Osteocyte (in vitro differentiated cells): ENCODE measurements at regions not wholly inside any gene's neighbourhood (a gene's known extent, or its start where the extent isn't known, plus 50 kb on each side); places are given as distances from the start of the nearest gene placed in this dataset.

ENCODE experiments used
- DNase-seq: peaks from one replicate; pipeline ENCODE4 v3.0.0; 2021; ENCODE audit warnings: mixed read lengths; ENCODE audit not compliant: unreplicated experiment; ENCODE audit errors: extremely low spot score
- H3K27ac Mint-ChIP-seq: one replicate; pipeline ENCODE4 v1.8.0; 2021; ENCODE audit warnings: mild to moderate bottlenecking, mixed read lengths; ENCODE audit not compliant: unreplicated experiment
- H3K27me3 Mint-ChIP-seq: one replicate; pipeline ENCODE4 v1.8.0; 2021; ENCODE audit warnings: mixed read lengths; ENCODE audit not compliant: unreplicated experiment
- H3K36me3 Mint-ChIP-seq: one replicate; pipeline ENCODE4 v1.8.0; 2021; ENCODE audit warnings: mixed read lengths; ENCODE audit not compliant: unreplicated experiment
- H3K4me1 Mint-ChIP-seq: one replicate; pipeline ENCODE4 v1.8.0; 2021; ENCODE audit warnings: mixed read lengths; ENCODE audit not compliant: unreplicated experiment
- H3K4me3 Mint-ChIP-seq: one replicate; pipeline ENCODE4 v1.8.0; 2021; ENCODE audit warnings: mild to moderate bottlenecking, moderate library complexity, mixed read lengths; ENCODE audit not compliant: unreplicated experiment
- H3K9me3 Mint-ChIP-seq: one replicate; pipeline ENCODE4 v1.8.0; 2021; ENCODE audit warnings: mixed read lengths; ENCODE audit not compliant: unreplicated experiment
- CTCF ChIP-seq: fragments of 200-600 bp; sonication (generic); IDR thresholded peaks from 2 replicates; pipeline ENCODE4 v1.5.0; 2021; ENCODE audit warnings: antibody characterized with exemption, mild to moderate bottlenecking, moderate library complexity

- TF ChIP-seq CTCF, result no peak
- Mint-ChIP-seq H3K9me3 (no peaks in the 10 kb centered on the region), H3K27ac (no peak overlapping the region), H3K4me1 (peaks cover 11% of the 10 kb centered on the region), H3K36me3 (no peaks in the 10 kb centered on the region), H3K27me3 (no peaks in the 10 kb centered on the region), H3K4me3 (no peak overlapping the region)
- DNase-seq, result no peak
Measured at GRCh38 chr10:86597306-86597705, 57.0 kb upstream of the OPN4 start.

GRCh38 chr10:86598151-86598550 is 56.2 kb upstream of the OPN4 start:
- Mint-ChIP-seq H3K36me3 (no peaks in the 10 kb centered on the region), H3K27me3 (no peaks in the 10 kb centered on the region), H3K4me3 (no peak overlapping the region), H3K27ac (no peak overlapping the region), H3K9me3 (no peaks in the 10 kb centered on the region), H3K4me1 (peaks cover 11% of the 10 kb centered on the region)
- DNase-seq, result peak; percentile 10
- TF ChIP-seq CTCF, result no peak

- peak; percentile 21 for DNase-seq
- H3K27ac Mint-ChIP-seq, result no peak overlapping the region
Measured at GRCh38 chr10:86599041-86599440, 55.3 kb upstream of the OPN4 start.

GRCh38 chr10:86599729-86600128 is 54.6 kb upstream of the OPN4 start:
- DNase-seq, result peak; percentile 72
- no peak overlapping the region for H3K4me3 Mint-ChIP-seq
- no peaks in the 10 kb centered on the region for H3K27me3 Mint-ChIP-seq
- H3K4me1 Mint-ChIP-seq, result peaks cover 8% of the 10 kb centered on the region
- no peaks in the 10 kb centered on the region for H3K9me3 Mint-ChIP-seq
- no peak overlapping the region for H3K27ac Mint-ChIP-seq
- H3K36me3 Mint-ChIP-seq, result no peaks in the 10 kb centered on the region
- no peak for TF ChIP-seq CTCF

More at GRCh38 chr10:86599041-86599440, 55.3 kb upstream of the OPN4 start:
- Mint-ChIP-seq H3K4me3 (no peak overlapping the region), H3K4me1 (peaks cover 8% of the 10 kb centered on the region), H3K27me3 (no peaks in the 10 kb centered on the region), H3K9me3 (no peaks in the 10 kb centered on the region), H3K36me3 (no peaks in the 10 kb centered on the region)
- TF ChIP-seq CTCF, result no peak

GRCh38 chr10:86600296-86600695 is 54.1 kb upstream of the OPN4 start:
- Mint-ChIP-seq H3K9me3 (no peaks in the 10 kb centered on the region), H3K36me3 (no peaks in the 10 kb centered on the region), H3K4me3 (no peak overlapping the region), H3K27ac (no peak overlapping the region), H3K4me1 (peaks cover 8% of the 10 kb centered on the region), H3K27me3 (no peaks in the 10 kb centered on the region)
- DNase-seq, result peak; percentile 40
- no peak for TF ChIP-seq CTCF
